ENCODE measurements at regions not wholly inside any gene's neighbourhood (a gene's known extent, or its start where the extent isn't known, plus 50 kb on each side); places are given as distances from the start of the nearest gene placed in this dataset.

DNA sequence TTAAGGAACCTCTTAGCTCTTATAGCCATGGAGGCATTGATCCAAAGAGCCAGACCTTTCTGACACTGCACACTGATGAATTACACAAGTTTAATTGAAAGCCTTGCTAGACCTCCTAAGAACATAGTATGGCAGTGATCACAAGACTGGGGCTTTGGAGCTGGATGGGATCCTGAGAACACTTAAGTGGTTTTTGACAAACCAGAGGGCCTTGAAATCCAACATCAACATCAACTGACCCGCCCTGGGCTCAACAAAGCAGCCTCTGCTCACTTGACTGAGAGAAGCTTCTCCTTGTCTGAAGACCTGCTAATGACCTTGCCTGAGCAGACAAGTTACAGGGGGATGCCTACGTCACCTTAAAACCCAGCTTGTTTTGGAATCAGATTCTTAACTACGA is 257.6 kb downstream of the KLF13 start (continued):
- TF ChIP-seq, protein P1, sequence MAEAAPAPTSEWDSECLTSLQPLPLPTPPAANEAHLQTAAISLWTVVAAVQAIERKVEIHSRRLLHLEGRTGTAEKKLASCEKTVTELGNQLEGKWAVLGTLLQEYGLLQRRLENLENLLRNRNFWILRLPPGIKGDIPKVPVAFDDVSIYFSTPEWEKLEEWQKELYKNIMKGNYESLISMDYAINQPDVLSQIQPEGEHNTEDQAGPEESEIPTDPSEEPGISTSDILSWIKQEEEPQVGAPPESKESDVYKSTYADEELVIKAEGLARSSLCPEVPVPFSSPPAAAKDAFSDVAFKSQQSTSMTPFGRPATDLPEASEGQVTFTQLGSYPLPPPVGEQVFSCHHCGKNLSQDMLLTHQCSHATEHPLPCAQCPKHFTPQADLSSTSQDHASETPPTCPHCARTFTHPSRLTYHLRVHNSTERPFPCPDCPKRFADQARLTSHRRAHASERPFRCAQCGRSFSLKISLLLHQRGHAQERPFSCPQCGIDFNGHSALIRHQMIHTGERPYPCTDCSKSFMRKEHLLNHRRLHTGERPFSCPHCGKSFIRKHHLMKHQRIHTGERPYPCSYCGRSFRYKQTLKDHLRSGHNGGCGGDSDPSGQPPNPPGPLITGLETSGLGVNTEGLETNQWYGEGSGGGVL (tag by site-specific recombination; IDR thresholded peaks at IDR 0.05), result no peak
- TF ChIP-seq, protein P2, sequence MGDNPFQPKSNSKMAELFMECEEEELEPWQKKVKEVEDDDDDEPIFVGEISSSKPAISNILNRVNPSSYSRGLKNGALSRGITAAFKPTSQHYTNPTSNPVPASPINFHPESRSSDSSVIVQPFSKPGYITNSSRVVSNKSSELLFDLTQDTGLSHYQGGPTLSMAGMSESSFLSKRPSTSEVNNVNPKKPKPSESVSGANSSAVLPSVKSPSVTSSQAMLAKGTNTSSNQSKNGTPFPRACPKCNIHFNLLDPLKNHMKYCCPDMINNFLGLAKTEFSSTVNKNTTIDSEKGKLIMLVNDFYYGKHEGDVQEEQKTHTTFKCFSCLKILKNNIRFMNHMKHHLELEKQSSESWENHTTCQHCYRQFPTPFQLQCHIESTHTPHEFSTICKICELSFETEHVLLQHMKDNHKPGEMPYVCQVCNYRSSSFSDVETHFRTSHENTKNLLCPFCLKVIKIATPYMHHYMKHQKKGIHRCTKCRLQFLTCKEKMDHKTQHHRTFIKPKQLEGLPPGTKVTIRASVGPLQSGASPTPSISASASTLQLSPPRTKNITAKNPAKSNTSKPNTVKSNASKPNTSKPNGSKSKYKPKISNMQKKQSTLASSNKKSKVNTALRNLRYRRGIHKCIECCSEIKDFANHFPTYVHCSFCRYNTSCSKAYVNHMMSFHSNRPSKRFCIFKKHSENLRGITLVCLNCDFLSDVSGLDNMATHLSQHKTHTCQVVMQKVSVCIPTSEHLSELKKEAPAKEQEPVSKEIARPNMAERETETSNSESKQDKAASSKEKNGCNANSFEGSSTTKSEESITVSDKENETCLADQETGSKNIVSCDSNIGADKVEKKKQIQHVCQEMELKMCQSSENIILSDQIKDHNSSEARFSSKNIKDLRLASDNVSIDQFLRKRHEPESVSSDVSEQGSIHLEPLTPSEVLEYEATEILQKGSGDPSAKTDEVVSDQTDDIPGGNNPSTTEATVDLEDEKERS (tag by site-specific recombination; IDR thresholded peaks at IDR 0.05), result no peak

DNA sequence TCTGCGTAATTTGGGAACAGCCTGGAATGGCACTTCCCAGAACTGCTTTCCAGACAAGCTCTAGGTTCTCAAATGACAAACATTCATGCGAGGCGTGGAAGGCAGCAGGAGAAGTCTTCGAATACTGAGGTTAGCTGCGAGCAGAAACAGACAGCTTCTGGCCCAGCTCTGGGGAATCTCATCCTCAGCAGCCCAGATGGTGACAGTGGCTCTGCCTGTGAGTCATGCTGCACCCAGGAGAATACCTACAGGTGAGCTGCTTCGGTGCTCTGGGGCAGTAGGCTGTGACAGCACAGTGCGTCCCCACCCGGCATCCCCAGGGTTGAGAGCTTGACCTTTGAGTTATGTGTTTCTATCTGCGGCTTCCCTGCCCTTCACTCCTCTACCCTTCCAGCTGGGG is 258.6 kb downstream of the KLF13 start:
- no peaks in the 10 kb centered on the region for H3K4me1 ChIP-seq (ENCODE audit: control insufficient read depth, insufficient read depth, low read length)
- no peak overlapping the region for H3K4me3 ChIP-seq (ENCODE audit: low read depth, low read length)
- POLR2A ChIA-PET, result no interaction called here
- CTCF ChIA-PET, result no interaction called here
- no peak for TF ChIP-seq ZBTB7A (tag by site-specific recombination; IDR thresholded peaks at IDR 0.05; ENCODE audit: low read depth)
- no peaks in the 10 kb centered on the region for H3K9me3 ChIP-seq (ENCODE audit: control insufficient read depth, insufficient read depth, low read depth, low read length)
- H3K27ac ChIP-seq (ENCODE audit: extremely low read depth, low read depth, low read length), result no peak overlapping the region
- no peaks in the 10 kb centered on the region for H3K36me3 ChIP-seq (ENCODE audit: control insufficient read depth in 2 of 2, insufficient read depth in 1 of 2, low read length in 2 of 2)

DNA sequence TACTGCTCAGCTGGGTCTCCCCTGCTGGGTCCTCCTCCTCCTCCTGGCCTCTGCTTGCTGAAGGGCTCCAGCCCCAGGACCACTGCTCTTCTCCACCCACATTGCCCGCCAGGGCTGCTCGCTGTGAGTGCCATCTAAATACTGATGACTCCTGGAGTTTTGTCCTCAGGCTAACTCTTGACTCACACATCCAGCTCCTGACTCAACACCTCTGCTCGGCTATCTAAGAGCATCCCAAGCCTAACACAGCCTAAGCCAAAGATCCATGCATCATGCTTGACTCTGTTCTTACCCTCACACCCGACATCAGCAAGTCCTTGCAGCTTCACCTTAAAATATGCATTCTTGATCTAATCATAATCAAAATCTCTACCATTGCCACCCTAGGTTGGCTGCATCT is 260.2 kb downstream of the KLF13 start:
- Histone ChIP-seq H3K9me3 (ENCODE audit: control insufficient read depth, insufficient read depth, low read depth, low read length) (no peaks in the 10 kb centered on the region), H3K4me3 (ENCODE audit: low read depth, low read length) (no peak overlapping the region), H3K36me3 (ENCODE audit: control insufficient read depth in 2 of 2, insufficient read depth in 1 of 2, low read length in 2 of 2) (no peaks in the 10 kb centered on the region), H3K27ac (ENCODE audit: extremely low read depth, low read depth, low read length) (no peak overlapping the region), H3K4me1 (ENCODE audit: control insufficient read depth, insufficient read depth, low read length) (no peaks in the 10 kb centered on the region)
- ChIA-PET CTCF (no interaction called here), POLR2A (no interaction called here)
- no peak for TF ChIP-seq ZNF140 (tag by site-specific recombination; IDR thresholded peaks at IDR 0.05)
- TF ChIP-seq ZNF843 (tag by site-specific recombination; IDR thresholded peaks at IDR 0.05), result no peak
- TF ChIP-seq ZNF10 (tag by site-specific recombination; IDR thresholded peaks at IDR 0.05), result no peak
- no peak for TF ChIP-seq ZNF302 (tag by site-specific recombination; IDR thresholded peaks at IDR 0.05; ENCODE audit: low read depth)

DNA sequence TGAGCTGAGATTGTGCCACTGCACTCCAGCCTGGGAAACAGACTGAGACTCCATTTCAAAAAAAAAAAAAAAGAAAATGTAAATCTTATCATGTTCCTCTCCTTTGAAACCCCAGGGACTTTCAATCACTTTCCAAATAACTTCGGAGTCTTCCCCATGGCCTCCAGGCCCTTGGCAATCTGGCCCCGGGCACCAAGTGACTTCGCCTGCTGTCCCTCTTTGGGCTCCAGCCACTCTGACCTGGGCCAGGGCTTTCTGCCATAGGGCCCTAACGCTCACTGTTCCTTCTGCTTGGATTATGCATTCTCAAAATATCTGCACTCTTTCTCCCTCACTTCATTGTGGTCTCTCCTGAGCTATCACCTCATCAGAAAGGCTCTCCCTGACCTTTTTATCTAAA is 260.9 kb downstream of the KLF13 start:
- no peak overlapping the region for H3K4me3 ChIP-seq (ENCODE audit: low read depth, low read length)
- H3K36me3 ChIP-seq (ENCODE audit: control insufficient read depth in 2 of 2, insufficient read depth in 1 of 2, low read length in 2 of 2), result no peaks in the 10 kb centered on the region
- no peaks in the 10 kb centered on the region for H3K9me3 ChIP-seq (ENCODE audit: control insufficient read depth, insufficient read depth, low read depth, low read length)
- no peaks in the 10 kb centered on the region for H3K4me1 ChIP-seq (ENCODE audit: control insufficient read depth, insufficient read depth, low read length)
- CTCF ChIA-PET, result no interaction called here
- POLR2A ChIA-PET, result no interaction called here
- H3K27ac ChIP-seq (ENCODE audit: extremely low read depth, low read depth, low read length), result no peak overlapping the region
- TF ChIP-seq SALL2 (tag by site-specific recombination; IDR thresholded peaks at IDR 0.05; ENCODE audit: borderline replicate concordance), result no peak
- TF ChIP-seq ZEB2 (tag by site-specific recombination; IDR thresholded peaks at IDR 0.05), result no peak
- TF ChIP-seq PRDM1 (tag by site-specific recombination; IDR thresholded peaks at IDR 0.05), result no peak
- TF ChIP-seq, protein P3, sequence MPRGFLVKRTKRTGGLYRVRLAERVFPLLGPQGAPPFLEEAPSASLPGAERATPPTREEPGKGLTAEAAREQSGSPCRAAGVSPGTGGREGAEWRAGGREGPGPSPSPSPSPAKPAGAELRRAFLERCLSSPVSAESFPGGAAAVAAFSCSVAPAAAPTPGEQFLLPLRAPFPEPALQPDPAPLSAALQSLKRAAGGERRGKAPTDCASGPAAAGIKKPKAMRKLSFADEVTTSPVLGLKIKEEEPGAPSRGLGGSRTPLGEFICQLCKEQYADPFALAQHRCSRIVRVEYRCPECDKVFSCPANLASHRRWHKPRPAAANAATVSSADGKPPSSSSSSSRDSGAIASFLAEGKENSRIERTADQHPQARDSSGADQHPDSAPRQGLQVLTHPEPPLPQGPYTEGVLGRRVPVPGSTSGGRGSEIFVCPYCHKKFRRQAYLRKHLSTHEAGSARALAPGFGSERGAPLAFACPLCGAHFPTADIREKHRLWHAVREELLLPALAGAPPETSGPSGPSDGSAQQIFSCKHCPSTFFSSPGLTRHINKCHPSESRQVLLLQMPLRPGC (tag by site-specific recombination; IDR thresholded peaks at IDR 0.05), result no peak
- TF ChIP-seq ZNF629 (tag by site-specific recombination; IDR thresholded peaks at IDR 0.05), result no peak
- no peak for TF ChIP-seq ZNF560 (tag by site-specific recombination; IDR thresholded peaks at IDR 0.05; ENCODE audit: borderline replicate concordance)
- TF ChIP-seq, protein P4, sequence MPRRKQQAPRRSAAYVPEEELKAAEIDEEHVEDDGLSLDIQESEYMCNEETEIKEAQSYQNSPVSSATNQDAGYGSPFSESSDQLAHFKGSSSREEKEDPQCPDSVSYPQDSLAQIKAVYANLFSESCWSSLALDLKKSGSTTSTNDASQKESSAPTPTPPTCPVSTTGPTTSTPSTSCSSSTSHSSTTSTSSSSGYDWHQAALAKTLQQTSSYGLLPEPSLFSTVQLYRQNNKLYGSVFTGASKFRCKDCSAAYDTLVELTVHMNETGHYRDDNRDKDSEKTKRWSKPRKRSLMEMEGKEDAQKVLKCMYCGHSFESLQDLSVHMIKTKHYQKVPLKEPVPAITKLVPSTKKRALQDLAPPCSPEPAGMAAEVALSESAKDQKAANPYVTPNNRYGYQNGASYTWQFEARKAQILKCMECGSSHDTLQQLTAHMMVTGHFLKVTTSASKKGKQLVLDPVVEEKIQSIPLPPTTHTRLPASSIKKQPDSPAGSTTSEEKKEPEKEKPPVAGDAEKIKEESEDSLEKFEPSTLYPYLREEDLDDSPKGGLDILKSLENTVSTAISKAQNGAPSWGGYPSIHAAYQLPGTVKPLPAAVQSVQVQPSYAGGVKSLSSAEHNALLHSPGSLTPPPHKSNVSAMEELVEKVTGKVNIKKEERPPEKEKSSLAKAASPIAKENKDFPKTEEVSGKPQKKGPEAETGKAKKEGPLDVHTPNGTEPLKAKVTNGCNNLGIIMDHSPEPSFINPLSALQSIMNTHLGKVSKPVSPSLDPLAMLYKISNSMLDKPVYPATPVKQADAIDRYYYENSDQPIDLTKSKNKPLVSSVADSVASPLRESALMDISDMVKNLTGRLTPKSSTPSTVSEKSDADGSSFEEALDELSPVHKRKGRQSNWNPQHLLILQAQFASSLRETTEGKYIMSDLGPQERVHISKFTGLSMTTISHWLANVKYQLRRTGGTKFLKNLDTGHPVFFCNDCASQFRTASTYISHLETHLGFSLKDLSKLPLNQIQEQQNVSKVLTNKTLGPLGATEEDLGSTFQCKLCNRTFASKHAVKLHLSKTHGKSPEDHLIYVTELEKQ (tag by site-specific recombination; IDR thresholded peaks at IDR 0.05; ENCODE audit: borderline replicate concordance), result no peak
- TF ChIP-seq, protein P5, sequence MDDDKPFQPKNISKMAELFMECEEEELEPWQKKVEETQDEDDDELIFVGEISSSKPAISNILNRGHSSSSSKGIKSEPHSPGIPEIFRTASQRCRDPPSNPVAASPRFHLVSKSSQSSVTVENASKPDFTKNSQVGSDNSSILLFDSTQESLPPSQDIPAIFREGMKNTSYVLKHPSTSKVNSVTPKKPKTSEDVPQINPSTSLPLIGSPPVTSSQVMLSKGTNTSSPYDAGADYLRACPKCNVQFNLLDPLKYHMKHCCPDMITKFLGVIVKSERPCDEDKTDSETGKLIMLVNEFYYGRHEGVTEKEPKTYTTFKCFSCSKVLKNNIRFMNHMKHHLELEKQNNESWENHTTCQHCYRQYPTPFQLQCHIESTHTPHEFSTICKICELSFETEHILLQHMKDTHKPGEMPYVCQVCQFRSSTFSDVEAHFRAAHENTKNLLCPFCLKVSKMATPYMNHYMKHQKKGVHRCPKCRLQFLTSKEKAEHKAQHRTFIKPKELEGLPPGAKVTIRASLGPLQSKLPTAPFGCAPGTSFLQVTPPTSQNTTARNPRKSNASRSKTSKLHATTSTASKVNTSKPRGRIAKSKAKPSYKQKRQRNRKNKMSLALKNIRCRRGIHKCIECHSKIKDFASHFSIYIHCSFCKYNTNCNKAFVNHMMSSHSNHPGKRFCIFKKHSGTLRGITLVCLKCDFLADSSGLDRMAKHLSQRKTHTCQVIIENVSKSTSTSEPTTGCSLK (tag by site-specific recombination; IDR thresholded peaks at IDR 0.05), result no peak
- no peak for TF ChIP-seq ZNF140 (tag by site-specific recombination; IDR thresholded peaks at IDR 0.05)
- no peak for TF ChIP-seq ZNF16 (tag by site-specific recombination; IDR thresholded peaks at IDR 0.05; ENCODE audit: low read depth)
- no peak for TF ChIP-seq ZNF600 (tag by site-specific recombination; IDR thresholded peaks at IDR 0.05)
- TF ChIP-seq KLF9 (tag by site-specific recombination; IDR thresholded peaks at IDR 0.05; ENCODE audit: low read depth), result no peak

All from HEK293 (cell line).